Thyroid gland (tissue), 4 donors: ENCODE measurements at regions not wholly inside any gene's neighbourhood (a gene's known extent, or its start where the extent isn't known, plus 50 kb on each side); places are given as distances from the start of the nearest gene placed in this dataset.

Experiments used
- DNase-seq, 2 donors: peaks; one replicate each; pipeline ENCODE4 v3.0.0-alpha.2; 2019
- H3K27ac ChIP-seq, 3 donors: fragments of 200-600 bp; sonication (generic); 1 replicate in 2 of 3; 2 replicates in 1 of 3; pipeline ENCODE4 v1.5.1; 2016 to 2019; ENCODE audit warnings: mild to moderate bottlenecking in 1 of 3, moderate library complexity in 1 of 3
- H3K27me3 ChIP-seq: fragments of 200-600 bp; sonication (generic); one replicate; pipeline ENCODE4 v1.5.1; 2019
- H3K36me3 ChIP-seq, 2 donors: fragments of 200-600 bp; sonication (generic); one replicate each; pipeline ENCODE4 v1.5.1; 2016 to 2019
- H3K4me1 ChIP-seq, 2 donors: fragments of 200-600 bp; sonication (generic); one replicate each; pipeline ENCODE4 v1.5.1; 2017 to 2019
- H3K4me3 ChIP-seq, 3 donors: fragments of 200-600 bp; sonication (generic); replicated peaks in 1 of 3; 1 replicate in 2 of 3; 2 replicates in 1 of 3; pipeline ENCODE4 v1.5.1; 2016; ENCODE audit warnings: mild to moderate bottlenecking in 1 of 3
- H3K9me3 ChIP-seq: fragments of 200-600 bp; sonication (generic); one replicate; pipeline ENCODE4 v1.5.1; 2017
- POLR2A ChIP-seq, 2 donors: fragments of 450-650 bp; IDR thresholded peaks; one replicate each; pipeline ENCODE4 v1.6.1; 2017; ENCODE audit warnings: antibody characterized with exemption in 2 of 2, mild to moderate bottlenecking in 2 of 2, moderate library complexity in 1 of 2
- WGBS, 2 donors: methylation state at CpG; one replicate each; pipeline ENCODE4 v1.1.5; 2017; 5-methylcytosine and 5-hydroxymethylcytosine counted together
- intact Hi-C: fragments of 100-400 bp; cut with DNase I; formaldehyde crosslinking; loops from one replicate; pipeline ENCODE4 v1.15.1; 2023
- TF ChIP-seq, protein P1 (sequence below), 6 experiments: fragments of 200-600 bp in 3 of 6; fragments of 450-650 bp in 3 of 6; sonication (generic) in 3 of 6; IDR thresholded peaks; one replicate each; pipeline ENCODE4 v1.5.1; 2016 to 2019; ENCODE audit warnings: antibody characterized with exemption in 6 of 6, mild to moderate bottlenecking in 2 of 6, inconsistent platforms in 1 of 6, moderate library complexity in 1 of 6

GRCh38 chr1:87979079-87979478 is 650.4 kb downstream of the LMO4 start:
- no peak overlapping the region for H3K27ac ChIP-seq
- no peaks in the 10 kb centered on the region for H3K36me3 ChIP-seq
- intact Hi-C loops: no loop called here
- no peaks in the 10 kb centered on the region for H3K27me3 ChIP-seq
- no peak overlapping the region for H3K4me3 ChIP-seq
- DNase-seq: no peak
- 77 to 81% methylated on average over 2 of the region's 2 CpGs for WGBS, 2 donors
- H3K9me3 ChIP-seq: no peaks in the 10 kb centered on the region
- no peak for TF ChIP-seq POLR2A (IDR thresholded peaks at IDR 0.05)
- TF ChIP-seq, protein P1, sequence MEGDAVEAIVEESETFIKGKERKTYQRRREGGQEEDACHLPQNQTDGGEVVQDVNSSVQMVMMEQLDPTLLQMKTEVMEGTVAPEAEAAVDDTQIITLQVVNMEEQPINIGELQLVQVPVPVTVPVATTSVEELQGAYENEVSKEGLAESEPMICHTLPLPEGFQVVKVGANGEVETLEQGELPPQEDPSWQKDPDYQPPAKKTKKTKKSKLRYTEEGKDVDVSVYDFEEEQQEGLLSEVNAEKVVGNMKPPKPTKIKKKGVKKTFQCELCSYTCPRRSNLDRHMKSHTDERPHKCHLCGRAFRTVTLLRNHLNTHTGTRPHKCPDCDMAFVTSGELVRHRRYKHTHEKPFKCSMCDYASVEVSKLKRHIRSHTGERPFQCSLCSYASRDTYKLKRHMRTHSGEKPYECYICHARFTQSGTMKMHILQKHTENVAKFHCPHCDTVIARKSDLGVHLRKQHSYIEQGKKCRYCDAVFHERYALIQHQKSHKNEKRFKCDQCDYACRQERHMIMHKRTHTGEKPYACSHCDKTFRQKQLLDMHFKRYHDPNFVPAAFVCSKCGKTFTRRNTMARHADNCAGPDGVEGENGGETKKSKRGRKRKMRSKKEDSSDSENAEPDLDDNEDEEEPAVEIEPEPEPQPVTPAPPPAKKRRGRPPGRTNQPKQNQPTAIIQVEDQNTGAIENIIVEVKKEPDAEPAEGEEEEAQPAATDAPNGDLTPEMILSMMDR (IDR thresholded peaks at IDR 0.05): no peak
- H3K4me1 ChIP-seq: peaks cover 13 to 18% of the 10 kb centered on the region in 2 donors

DNA sequence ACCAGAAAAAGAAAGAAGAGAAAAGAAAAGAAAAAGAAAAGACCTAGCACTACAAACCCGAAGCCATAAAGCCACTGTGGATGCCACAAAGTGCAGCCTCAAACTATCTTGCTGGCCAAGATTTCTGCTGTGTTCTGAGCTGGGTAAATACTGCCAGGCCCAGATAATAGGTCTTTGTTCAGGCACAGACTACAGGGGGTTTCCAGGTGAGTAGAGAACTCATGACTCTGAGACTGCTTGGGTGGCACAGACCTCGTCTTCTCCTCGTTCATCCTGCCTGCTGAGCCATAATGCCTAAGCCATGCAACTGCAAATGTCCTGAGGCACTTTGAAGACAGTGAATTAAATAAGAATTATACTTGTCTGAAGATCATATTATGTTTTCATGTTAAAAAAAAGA is 651.8 kb downstream of the LMO4 start:
- Histone ChIP-seq H3K4me3 (no peak overlapping the region), H3K4me1 (peaks cover 12 to 18% of the 10 kb centered on the region in 2 donors), H3K9me3 (no peaks in the 10 kb centered on the region), H3K36me3 (no peaks in the 10 kb centered on the region), H3K27me3 (no peaks in the 10 kb centered on the region), H3K27ac (no peak overlapping the region)
- no peak for DNase-seq
- no peak for TF ChIP-seq POLR2A (IDR thresholded peaks at IDR 0.05)
- TF ChIP-seq, protein P1 (IDR thresholded peaks at IDR 0.05): no peak
- 28 to 35% methylated on average over 3 of the region's 3 CpGs for WGBS, 2 donors
- intact Hi-C loops: no loop called here

GRCh38 chr1:87981386-87981785 is 652.7 kb downstream of the LMO4 start:
- Histone ChIP-seq H3K4me3 (no peak overlapping the region), H3K27me3 (no peaks in the 10 kb centered on the region), H3K4me1 (peaks cover 5 to 12% of the 10 kb centered on the region in 2 donors), H3K9me3 (no peaks in the 10 kb centered on the region), H3K27ac (no peak overlapping the region), H3K36me3 (no peaks in the 10 kb centered on the region)
- TF ChIP-seq POLR2A (IDR thresholded peaks at IDR 0.05): no peak
- TF ChIP-seq, protein P1 (IDR thresholded peaks at IDR 0.05): no peak
- intact Hi-C loops: no loop called here
- WGBS, 2 donors: 89 to 96% methylated on average over 2 of the region's 2 CpGs
- no peak for DNase-seq

GRCh38 chr1:87981810-87982209 is 653.1 kb downstream of the LMO4 start:
- WGBS, 2 donors: 96 to 98% methylated on average over 1 of the region's 1 CpG
- TF ChIP-seq, protein P1 (IDR thresholded peaks at IDR 0.05): no peak
- no peak for TF ChIP-seq POLR2A (IDR thresholded peaks at IDR 0.05)
- no peak overlapping the region for H3K27ac ChIP-seq
- no peaks in the 10 kb centered on the region for H3K36me3 ChIP-seq
- intact Hi-C loops: no loop called here
- no peaks in the 10 kb centered on the region for H3K27me3 ChIP-seq
- no peak overlapping the region for H3K4me3 ChIP-seq
- H3K4me1 ChIP-seq: peaks cover 1 to 8% of the 10 kb centered on the region in 2 donors
- DNase-seq: no peak
- H3K9me3 ChIP-seq: no peaks in the 10 kb centered on the region

- H3K4me1 ChIP-seq: peaks cover 0 to 7% of the 10 kb centered on the region in 2 donors
- H3K27me3 ChIP-seq: no peaks in the 10 kb centered on the region
- TF ChIP-seq POLR2A (IDR thresholded peaks at IDR 0.05): no peak
- TF ChIP-seq, protein P1 (IDR thresholded peaks at IDR 0.05): no peak
- WGBS, 2 donors: 85 to 96% methylated on average over 1 of the region's 1 CpG
- H3K36me3 ChIP-seq: no peaks in the 10 kb centered on the region
- H3K27ac ChIP-seq: no peak overlapping the region
- intact Hi-C loops: no loop called here
- H3K9me3 ChIP-seq: no peaks in the 10 kb centered on the region
- DNase-seq: no peak
- H3K4me3 ChIP-seq: no peak overlapping the region
Observed at GRCh38 chr1:87983841-87984240, 655.2 kb downstream of the LMO4 start.
